HEK293 (cell line): ENCODE measurements at regions not wholly inside any gene's neighbourhood (a gene's known extent, or its start where the extent isn't known, plus 50 kb on each side); places are given as distances from the start of the nearest gene placed in this dataset.

Experiments used
- CTCF ChIA-PET: fragments of 350-600 bp; formaldehyde crosslinking; extraction: SDS; loops from one replicate; lab custom pipeline; 2021; ENCODE audit warnings: antibody characterized with exemption; lab: Yijun Ruan, JAX
- POLR2A ChIA-PET: fragments of 300-600 bp; formaldehyde crosslinking; extraction: SDS; loops from one replicate; lab custom pipeline; 2020; ENCODE audit warnings: antibody characterized with exemption, inconsistent platforms; lab: Yijun Ruan, JAX
- H3K27ac ChIP-seq: fragments of 200-500 bp; sonication (Bioruptor generic); 2 replicates; pipeline ENCODE4 v1.5.1; 2014; ENCODE audit warnings: low read depth, low read length, control low read depth, inconsistent platforms; ENCODE audit errors: extremely low read depth
- H3K36me3 ChIP-seq, 2 experiments: fragments of 200-500 bp in 1 of 2; sonication (Bioruptor generic) in 1 of 2; 1 replicate in 1 of 2; 2 replicates in 1 of 2; pipeline ENCODE4 v1.5.1; 2014 to 2017; ENCODE audit warnings: inconsistent platforms in 2 of 2, low read length in 2 of 2; ENCODE audit not compliant: control insufficient read depth in 2 of 2, insufficient read depth in 1 of 2
- H3K4me1 ChIP-seq: fragments of 200-500 bp; sonication (Bioruptor generic); 2 replicates; pipeline ENCODE4 v1.5.1; 2014; ENCODE audit warnings: mild to moderate bottlenecking, low read length, inconsistent platforms; ENCODE audit not compliant: control insufficient read depth, insufficient read depth
- H3K4me3 ChIP-seq: 2 replicates; pipeline ENCODE4 v1.5.1; 2011; ENCODE audit warnings: low read depth, mild to moderate bottlenecking, control low read depth, low read length, moderate library complexity
- H3K9me3 ChIP-seq: fragments of 200-500 bp; sonication (Bioruptor generic); 2 replicates; pipeline ENCODE4 v1.5.1; 2014; ENCODE audit warnings: low read depth, low read length, inconsistent platforms; ENCODE audit not compliant: control insufficient read depth, insufficient read depth
- GLIS2 ChIP-seq: fragments of 450-650 bp; formaldehyde crosslinking; IDR thresholded peaks from 2 replicates; pipeline ENCODE4 v1.5.1; 2016; ENCODE audit warnings: missing biosample characterization, missing genetic modification characterization
- KLF8 ChIP-seq: fragments of 450-650 bp; formaldehyde crosslinking; IDR thresholded peaks from 2 replicates; pipeline ENCODE4 v1.5.1; 2016; ENCODE audit warnings: missing biosample characterization, missing genetic modification characterization
- KLF9 ChIP-seq: fragments of 450-650 bp; formaldehyde crosslinking; IDR thresholded peaks from 2 replicates; pipeline ENCODE4 v1.5.1; 2016; ENCODE audit warnings: missing biosample characterization, missing genetic modification characterization, low read depth
- SP7 ChIP-seq: fragments of 450-650 bp; formaldehyde crosslinking; IDR thresholded peaks from 2 replicates; pipeline ENCODE4 v1.5.1; 2016; ENCODE audit warnings: missing biosample characterization, missing genetic modification characterization
- ZBTB17 ChIP-seq: fragments of 450-650 bp; formaldehyde crosslinking; IDR thresholded peaks from 2 replicates; pipeline ENCODE4 v1.5.1; 2016; ENCODE audit warnings: missing biosample characterization, missing genetic modification characterization
- ZBTB8A ChIP-seq: fragments of 450-650 bp; formaldehyde crosslinking; IDR thresholded peaks from 2 replicates; pipeline ENCODE4 v1.5.1; 2016; ENCODE audit warnings: missing biosample characterization, missing genetic modification characterization
- ZNF132 ChIP-seq: fragments of 450-650 bp; formaldehyde crosslinking; IDR thresholded peaks from 2 replicates; pipeline ENCODE4 v1.5.1; 2017; ENCODE audit warnings: missing biosample characterization, missing genetic modification characterization, borderline replicate concordance
- ZNF138 ChIP-seq: fragments of 450-650 bp; formaldehyde crosslinking; IDR thresholded peaks from 2 replicates; pipeline ENCODE4 v1.5.1; 2016; ENCODE audit warnings: missing biosample characterization, missing genetic modification characterization, borderline replicate concordance
- ZNF2 ChIP-seq: fragments of 450-650 bp; formaldehyde crosslinking; IDR thresholded peaks from 2 replicates; pipeline ENCODE4 v1.5.1; 2016; ENCODE audit warnings: missing biosample characterization, missing genetic modification characterization
- ZNF521 ChIP-seq: fragments of 450-650 bp; formaldehyde crosslinking; IDR thresholded peaks from 2 replicates; pipeline ENCODE4 v1.5.1; 2017; ENCODE audit warnings: missing biosample characterization, mild to moderate bottlenecking, missing genetic modification characterization
- ZNF548 ChIP-seq: fragments of 450-650 bp; formaldehyde crosslinking; IDR thresholded peaks from 2 replicates; pipeline ENCODE4 v1.5.1; 2016; ENCODE audit warnings: missing biosample characterization, missing genetic modification characterization
- ZNF558 ChIP-seq: fragments of 450-650 bp; formaldehyde crosslinking; IDR thresholded peaks from 2 replicates; pipeline ENCODE4 v1.5.1; 2016; ENCODE audit warnings: missing biosample characterization, missing genetic modification characterization
- ZNF560 ChIP-seq: fragments of 450-650 bp; formaldehyde crosslinking; IDR thresholded peaks from 2 replicates; pipeline ENCODE4 v1.5.1; 2017; ENCODE audit warnings: missing biosample characterization, missing genetic modification characterization, borderline replicate concordance
- ZNF585B ChIP-seq: fragments of 450-650 bp; formaldehyde crosslinking; IDR thresholded peaks from 2 replicates; pipeline ENCODE4 v1.5.1; 2016; ENCODE audit warnings: missing biosample characterization, missing genetic modification characterization
- ZNF610 ChIP-seq: fragments of 450-650 bp; formaldehyde crosslinking; IDR thresholded peaks from 2 replicates; pipeline ENCODE4 v1.5.1; 2016; ENCODE audit warnings: missing biosample characterization, missing genetic modification characterization, borderline replicate concordance
- ZNF621 ChIP-seq: fragments of 450-650 bp; formaldehyde crosslinking; IDR thresholded peaks from 2 replicates; pipeline ENCODE4 v1.5.1; 2017; ENCODE audit warnings: missing biosample characterization, missing genetic modification characterization
- ZNF654 ChIP-seq: fragments of 450-650 bp; formaldehyde crosslinking; IDR thresholded peaks from 2 replicates; pipeline ENCODE4 v1.5.1; 2016; ENCODE audit warnings: low read depth, missing biosample characterization, missing genetic modification characterization
- ZNF76 ChIP-seq: fragments of 450-650 bp; formaldehyde crosslinking; IDR thresholded peaks from 2 replicates; pipeline ENCODE4; 2016; ENCODE audit warnings: low read depth, missing biosample characterization, missing genetic modification characterization, borderline replicate concordance
- ZNF777 ChIP-seq: fragments of 450-650 bp; formaldehyde crosslinking; IDR thresholded peaks from 2 replicates; pipeline ENCODE4 v1.5.1; 2017; ENCODE audit warnings: missing biosample characterization, missing genetic modification characterization, borderline replicate concordance
- ZXDB ChIP-seq: fragments of 450-650 bp; formaldehyde crosslinking; IDR thresholded peaks from 2 replicates; pipeline ENCODE4 v1.5.1; 2016; ENCODE audit warnings: missing biosample characterization, missing genetic modification characterization
- TF ChIP-seq, protein P1 (sequence below): fragments of 450-650 bp; formaldehyde crosslinking; optimal IDR thresholded peaks from 2 replicates; pipeline ENCODE3; 2016; ENCODE audit warnings: missing biosample characterization, mild to moderate bottlenecking, missing genetic modification characterization
- TF ChIP-seq, protein P2 (sequence below): fragments of 450-650 bp; formaldehyde crosslinking; IDR thresholded peaks from 2 replicates; pipeline ENCODE4 v1.5.1; 2016; ENCODE audit warnings: missing biosample characterization, missing genetic modification characterization
- TF ChIP-seq, protein P3 (sequence below): fragments of 450-650 bp; formaldehyde crosslinking; IDR thresholded peaks from 2 replicates; pipeline ENCODE4 v1.5.1; 2016; ENCODE audit warnings: missing biosample characterization, missing genetic modification characterization
- TF ChIP-seq, protein P4 (sequence below): fragments of 450-650 bp; formaldehyde crosslinking; IDR thresholded peaks from 2 replicates; pipeline ENCODE4 v1.5.1; 2016; ENCODE audit warnings: missing biosample characterization, missing genetic modification characterization

DNA sequence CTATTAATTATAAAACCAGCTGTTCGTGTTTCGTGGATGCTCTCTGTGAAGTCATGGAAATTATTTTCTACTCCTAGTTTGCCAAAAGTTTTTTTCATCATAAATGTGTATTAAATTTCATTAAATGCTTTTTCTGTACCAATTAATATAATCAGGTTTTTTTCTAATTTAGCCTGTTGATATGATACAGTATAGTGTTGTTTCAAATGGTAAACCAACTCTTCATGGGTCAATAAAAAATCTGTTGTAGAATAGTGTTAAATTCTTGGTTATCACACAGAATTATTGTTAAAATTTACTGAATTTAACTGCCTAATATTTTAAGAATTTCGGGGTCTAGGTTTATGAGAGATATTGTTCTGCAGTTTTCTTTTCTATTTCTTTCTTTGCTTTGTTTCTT lies 505.9 kb upstream of the MANEA start:
- Histone ChIP-seq H3K9me3 (no peaks in the 10 kb centered on the region), H3K4me1 (no peaks in the 10 kb centered on the region), H3K27ac (no peak overlapping the region), H3K4me3 (no peak overlapping the region), H3K36me3 (no peaks in the 10 kb centered on the region)
- TF ChIP-seq ZNF777 (no peak), ZNF558 (tag by site-specific recombination) (no peak), GLIS2 (tag by site-specific recombination) (no peak)
- TF ChIP-seq, protein P1, sequence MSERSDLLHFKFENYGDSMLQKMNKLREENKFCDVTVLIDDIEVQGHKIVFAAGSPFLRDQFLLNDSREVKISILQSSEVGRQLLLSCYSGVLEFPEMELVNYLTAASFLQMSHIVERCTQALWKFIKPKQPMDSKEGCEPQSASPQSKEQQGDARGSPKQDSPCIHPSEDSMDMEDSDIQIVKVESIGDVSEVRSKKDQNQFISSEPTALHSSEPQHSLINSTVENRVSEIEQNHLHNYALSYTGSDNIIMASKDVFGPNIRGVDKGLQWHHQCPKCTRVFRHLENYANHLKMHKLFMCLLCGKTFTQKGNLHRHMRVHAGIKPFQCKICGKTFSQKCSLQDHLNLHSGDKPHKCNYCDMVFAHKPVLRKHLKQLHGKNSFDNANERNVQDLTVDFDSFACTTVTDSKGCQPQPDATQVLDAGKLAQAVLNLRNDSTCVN: no peak
- TF ChIP-seq, protein P2, sequence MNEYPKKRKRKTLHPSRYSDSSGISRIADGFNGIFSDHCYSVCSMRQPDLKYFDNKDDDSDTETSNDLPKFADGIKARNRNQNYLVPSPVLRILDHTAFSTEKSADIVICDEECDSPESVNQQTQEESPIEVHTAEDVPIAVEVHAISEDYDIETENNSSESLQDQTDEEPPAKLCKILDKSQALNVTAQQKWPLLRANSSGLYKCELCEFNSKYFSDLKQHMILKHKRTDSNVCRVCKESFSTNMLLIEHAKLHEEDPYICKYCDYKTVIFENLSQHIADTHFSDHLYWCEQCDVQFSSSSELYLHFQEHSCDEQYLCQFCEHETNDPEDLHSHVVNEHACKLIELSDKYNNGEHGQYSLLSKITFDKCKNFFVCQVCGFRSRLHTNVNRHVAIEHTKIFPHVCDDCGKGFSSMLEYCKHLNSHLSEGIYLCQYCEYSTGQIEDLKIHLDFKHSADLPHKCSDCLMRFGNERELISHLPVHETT (tag by site-specific recombination): no peak
- POLR2A ChIA-PET: no interaction called here
- CTCF ChIA-PET: no interaction called here

DNA sequence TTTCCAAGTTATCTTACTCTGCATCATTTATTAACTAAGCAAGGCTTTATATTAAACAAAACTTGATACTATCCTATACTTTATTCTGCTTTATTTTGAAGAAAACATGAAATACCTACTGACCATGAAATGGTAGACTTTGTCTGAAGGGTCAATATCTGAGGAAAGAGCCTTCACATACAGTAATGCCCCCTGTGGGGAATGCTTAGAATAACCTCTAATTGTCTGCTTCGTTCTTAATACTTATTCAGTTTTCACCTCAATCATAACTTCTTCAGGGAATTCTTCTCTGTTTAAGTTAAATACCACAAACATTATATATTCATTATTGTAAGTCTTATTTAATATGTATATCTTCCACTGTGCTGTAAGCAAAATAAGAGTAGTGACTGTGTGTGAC lies 498.9 kb upstream of the MANEA start:
- ChIA-PET CTCF (no interaction called here), POLR2A (no interaction called here)
- H3K9me3 ChIP-seq: no peaks in the 10 kb centered on the region
- no peaks in the 10 kb centered on the region for H3K4me1 ChIP-seq
- TF ChIP-seq ZBTB17 (tag by site-specific recombination) (no peak), ZNF132 (tag by site-specific recombination) (no peak), ZNF2 (tag by site-specific recombination) (no peak), ZNF560 (tag by site-specific recombination) (no peak), ZNF76 (tag by site-specific recombination) (no peak), KLF8 (tag by site-specific recombination) (no peak), ZNF610 (no peak), KLF9 (tag by site-specific recombination) (no peak), ZNF521 (tag by site-specific recombination) (no peak), ZNF585B (tag by site-specific recombination) (no peak), ZXDB (no peak), ZNF138 (tag by site-specific recombination) (no peak), SP7 (tag by site-specific recombination) (no peak), ZBTB8A (tag by site-specific recombination) (no peak), ZNF621 (tag by site-specific recombination) (no peak), ZNF548 (tag by site-specific recombination) (no peak), GLIS2 (tag by site-specific recombination) (no peak), ZNF654 (tag by site-specific recombination) (no peak)
- TF ChIP-seq, protein P3, sequence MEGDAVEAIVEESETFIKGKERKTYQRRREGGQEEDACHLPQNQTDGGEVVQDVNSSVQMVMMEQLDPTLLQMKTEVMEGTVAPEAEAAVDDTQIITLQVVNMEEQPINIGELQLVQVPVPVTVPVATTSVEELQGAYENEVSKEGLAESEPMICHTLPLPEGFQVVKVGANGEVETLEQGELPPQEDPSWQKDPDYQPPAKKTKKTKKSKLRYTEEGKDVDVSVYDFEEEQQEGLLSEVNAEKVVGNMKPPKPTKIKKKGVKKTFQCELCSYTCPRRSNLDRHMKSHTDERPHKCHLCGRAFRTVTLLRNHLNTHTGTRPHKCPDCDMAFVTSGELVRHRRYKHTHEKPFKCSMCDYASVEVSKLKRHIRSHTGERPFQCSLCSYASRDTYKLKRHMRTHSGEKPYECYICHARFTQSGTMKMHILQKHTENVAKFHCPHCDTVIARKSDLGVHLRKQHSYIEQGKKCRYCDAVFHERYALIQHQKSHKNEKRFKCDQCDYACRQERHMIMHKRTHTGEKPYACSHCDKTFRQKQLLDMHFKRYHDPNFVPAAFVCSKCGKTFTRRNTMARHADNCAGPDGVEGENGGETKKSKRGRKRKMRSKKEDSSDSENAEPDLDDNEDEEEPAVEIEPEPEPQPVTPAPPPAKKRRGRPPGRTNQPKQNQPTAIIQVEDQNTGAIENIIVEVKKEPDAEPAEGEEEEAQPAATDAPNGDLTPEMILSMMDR (tag by site-specific recombination): no peak
- TF ChIP-seq, protein P4, sequence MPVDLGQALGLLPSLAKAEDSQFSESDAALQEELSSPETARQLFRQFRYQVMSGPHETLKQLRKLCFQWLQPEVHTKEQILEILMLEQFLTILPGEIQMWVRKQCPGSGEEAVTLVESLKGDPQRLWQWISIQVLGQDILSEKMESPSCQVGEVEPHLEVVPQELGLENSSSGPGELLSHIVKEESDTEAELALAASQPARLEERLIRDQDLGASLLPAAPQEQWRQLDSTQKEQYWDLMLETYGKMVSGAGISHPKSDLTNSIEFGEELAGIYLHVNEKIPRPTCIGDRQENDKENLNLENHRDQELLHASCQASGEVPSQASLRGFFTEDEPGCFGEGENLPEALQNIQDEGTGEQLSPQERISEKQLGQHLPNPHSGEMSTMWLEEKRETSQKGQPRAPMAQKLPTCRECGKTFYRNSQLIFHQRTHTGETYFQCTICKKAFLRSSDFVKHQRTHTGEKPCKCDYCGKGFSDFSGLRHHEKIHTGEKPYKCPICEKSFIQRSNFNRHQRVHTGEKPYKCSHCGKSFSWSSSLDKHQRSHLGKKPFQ (tag by site-specific recombination): no peak
- no peaks in the 10 kb centered on the region for H3K36me3 ChIP-seq
- H3K4me3 ChIP-seq: no peak overlapping the region
- no peak overlapping the region for H3K27ac ChIP-seq
